ENCODE measurements at regions not wholly inside any gene's neighbourhood (a gene's known extent, or its start where the extent isn't known, plus 50 kb on each side); places are given as distances from the start of the nearest gene placed in this dataset.
"Not testable (repeated sequence)": the region's sequence is repeated elsewhere in the genome, so short reads cannot be mapped to it uniquely, and the experiment has no call there.

- no peak for DNase-seq (ENCODE audit: low read depth in 2 of 2)
Observed at GRCh38 chr2:61626827-61627226, 88.7 kb upstream of the XPO1 start.

- no peak for DNase-seq (ENCODE audit: low read depth in 2 of 2)
Observed at GRCh38 chr2:61623747-61624146, 85.6 kb upstream of the XPO1 start.

GRCh38 chr2:61620244-61621159, 82.3 kb upstream of the XPO1 start:
- no peak for DNase-seq (ENCODE audit: low read depth in 2 of 2)

- no peak for DNase-seq (ENCODE audit: low read depth in 2 of 2)
Observed at GRCh38 chr2:61619561-61619960, 81.4 kb upstream of the XPO1 start.

DNA sequence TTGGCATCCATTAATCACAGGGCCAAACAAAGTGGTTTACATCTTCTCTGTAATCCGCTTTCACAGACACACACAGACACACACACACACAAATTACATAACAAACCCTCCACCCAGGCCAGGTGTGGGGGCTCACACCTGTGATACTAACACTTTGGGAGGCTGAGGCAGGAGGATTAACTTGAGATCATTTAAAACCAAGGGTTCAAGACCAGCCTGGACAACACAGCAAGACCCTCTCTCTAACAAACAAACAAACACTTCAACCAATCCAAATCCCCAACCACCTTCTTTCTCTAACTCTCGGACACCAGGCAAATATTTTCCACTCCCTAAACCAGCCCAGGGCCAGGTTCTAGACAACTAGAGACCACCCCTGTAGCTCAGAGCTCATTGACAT, 79.5 kb upstream of the XPO1 start:
- DNase-seq (ENCODE audit: low read depth in 2 of 2), result no peak

DNA sequence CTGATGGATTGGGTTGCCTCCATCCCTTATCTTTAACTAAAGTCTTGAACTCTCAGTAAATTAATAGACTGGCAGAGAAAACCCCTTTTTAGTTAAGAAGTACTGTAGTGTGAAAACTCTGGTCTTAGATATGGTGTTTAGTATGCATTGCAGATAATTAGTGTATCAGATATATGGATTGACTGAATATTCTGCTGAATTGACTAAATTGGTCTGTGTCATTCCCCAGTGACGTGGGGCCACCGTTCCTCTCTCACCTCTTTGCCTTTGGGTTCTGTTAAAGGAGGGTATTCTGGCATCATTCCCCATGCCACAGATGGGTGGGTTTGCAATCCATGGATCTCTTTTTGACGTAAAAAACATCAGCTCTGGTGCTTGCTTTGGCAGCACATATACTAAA, 67.1 kb upstream of the XPO1 start:
- DNase-seq (ENCODE audit: low read depth in 2 of 2), result no peak

DNA sequence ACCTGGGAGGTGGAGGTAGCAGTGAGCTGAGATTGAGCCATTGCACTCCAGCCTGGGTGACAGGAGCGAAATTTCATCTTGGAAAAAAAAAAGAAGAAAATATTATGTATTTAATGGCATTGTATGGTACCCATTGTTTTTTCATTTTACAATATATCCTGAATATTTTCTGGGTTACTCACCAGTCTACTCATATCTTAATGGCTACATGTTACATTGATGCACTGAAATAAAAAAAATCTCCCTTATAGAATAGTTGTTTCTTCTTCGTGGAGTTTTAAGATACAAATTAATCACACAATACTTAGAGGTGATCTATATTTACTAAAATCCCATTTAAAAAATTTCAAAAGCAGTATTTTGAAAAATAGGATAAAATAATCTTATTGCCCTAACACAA, 66.3 kb upstream of the XPO1 start:
- no peak for DNase-seq (ENCODE audit: low read depth in 2 of 2)

DNA sequence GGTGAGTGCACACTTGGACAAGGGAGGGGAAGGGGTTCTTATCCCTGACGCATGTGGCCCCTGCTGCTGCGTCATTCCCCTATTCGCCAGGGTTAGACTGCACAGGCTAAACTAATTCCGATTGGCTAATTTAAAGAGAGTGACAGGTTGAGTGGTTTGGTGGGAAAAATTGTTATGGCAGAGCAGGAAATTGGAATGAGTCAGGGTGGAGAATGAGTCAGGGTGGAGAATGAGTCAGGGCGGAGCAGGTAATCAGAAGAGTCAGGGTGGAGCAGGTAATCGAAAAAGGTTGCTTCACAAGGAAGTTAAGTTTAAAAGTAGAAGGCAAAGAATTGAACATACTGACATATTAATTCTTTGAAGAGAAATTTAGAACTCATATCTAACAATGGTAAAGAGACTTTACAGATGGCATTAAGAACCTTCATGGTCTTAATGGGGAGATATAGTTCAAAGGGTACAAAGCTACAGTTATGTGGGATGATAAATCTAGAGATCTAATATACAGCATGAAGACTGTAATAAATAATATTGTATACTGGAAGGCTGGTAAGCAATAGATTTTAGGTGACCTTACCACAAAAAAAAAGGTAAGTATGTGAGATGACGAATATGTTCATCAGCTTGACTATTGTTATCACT, 60.5 kb upstream of the XPO1 start:
- not testable (repeated sequence) for DNase-seq (ENCODE audit: low read depth in 2 of 2)

DNA sequence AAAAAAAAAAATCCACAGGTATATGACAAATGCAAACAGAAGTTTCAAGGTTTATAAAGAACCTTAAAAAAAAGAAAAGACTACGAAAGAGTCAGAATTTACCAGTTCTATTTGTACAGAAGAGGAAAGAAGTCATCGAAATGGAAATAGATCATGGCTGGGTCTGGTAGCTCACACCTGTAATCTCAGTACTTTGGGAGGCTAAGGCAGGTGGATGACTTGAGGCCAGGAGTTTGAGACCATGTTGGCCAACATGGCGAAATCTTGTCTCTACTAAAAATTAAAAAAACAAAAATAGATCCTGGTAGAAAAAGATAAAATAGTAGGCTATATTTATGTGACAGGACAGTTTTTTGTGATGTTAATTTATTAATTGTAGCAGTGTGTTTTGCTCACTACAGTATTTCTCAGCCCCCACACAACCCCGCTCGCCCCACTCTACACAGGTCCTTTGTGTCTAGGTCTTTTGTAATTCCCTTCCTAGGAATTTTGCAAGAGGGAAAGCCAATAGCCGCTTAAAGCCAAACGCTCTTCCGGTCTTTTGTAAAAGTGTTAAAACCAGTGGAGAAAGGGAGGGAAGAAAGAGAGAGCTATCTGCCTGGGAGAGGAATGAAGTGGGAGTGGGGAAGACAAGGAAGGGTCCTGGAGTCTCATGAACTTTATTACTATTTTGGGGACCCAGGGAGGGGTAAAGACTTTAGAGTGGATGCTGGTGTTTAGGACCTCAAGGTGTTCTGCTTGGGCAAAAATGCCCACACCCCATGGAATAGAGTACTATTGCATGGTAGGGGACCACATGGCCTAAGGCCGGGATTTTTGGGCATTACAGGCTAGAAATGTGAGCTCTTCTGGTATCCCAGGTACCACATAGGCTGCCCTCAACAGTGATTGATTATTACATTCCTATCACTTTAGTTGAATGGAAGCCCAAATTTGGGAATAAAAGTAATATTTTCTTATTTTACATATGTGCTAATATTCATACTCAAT, 59.4 kb upstream of the XPO1 start:
- no peak for DNase-seq (ENCODE audit: low read depth in 2 of 2)

GRCh38 chr2:61594201-61594600, 56.0 kb upstream of the XPO1 start:
- not testable (repeated sequence) for DNase-seq (ENCODE audit: low read depth in 2 of 2)

DNA sequence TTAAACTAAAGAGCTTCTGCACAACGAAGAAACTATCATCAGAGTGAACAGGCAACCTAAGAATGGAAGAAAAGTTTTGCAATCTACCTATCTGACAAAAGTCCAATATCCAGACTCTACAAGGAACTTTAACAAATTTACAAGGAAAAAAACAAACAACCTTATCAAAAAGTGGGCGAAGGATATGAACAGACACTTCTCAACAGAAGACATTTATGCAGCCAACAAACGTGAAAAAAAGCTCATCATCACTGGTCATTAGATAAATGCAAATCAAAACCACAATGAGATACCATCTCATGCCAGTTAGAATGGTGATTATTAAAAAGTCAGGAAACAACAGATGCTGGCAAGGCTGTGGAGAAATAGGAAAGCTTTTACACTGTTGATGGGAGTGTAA, 55.5 kb upstream of the XPO1 start:
- not testable (repeated sequence) for DNase-seq (ENCODE audit: low read depth in 2 of 2)

DNA sequence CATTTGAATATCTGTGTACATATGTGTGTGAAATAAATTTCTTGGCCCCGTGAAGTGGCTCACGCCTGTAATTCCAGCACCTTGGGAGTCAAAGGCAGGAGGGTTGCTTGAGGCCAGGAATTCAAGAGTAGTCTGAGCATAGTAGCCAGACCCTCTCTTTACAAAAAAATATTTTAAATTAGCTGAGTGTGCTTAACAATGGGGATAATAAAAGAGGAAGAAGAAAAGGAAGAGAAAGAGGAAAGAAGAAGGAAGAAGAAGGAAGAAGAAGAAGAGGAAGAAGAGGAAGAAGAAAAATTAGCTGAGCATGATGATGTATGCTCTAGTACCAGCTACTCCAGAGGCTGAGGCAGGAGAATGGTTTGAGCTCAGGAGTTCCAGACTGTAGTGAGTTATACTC, 52.1 kb upstream of the XPO1 start:
- no peak for DNase-seq (ENCODE audit: low read depth in 2 of 2)

GRCh38 chr2:61588566-61588965, 50.4 kb upstream of the XPO1 start:
- DNase-seq (ENCODE audit: low read depth in 2 of 2), result no peak
